GM18505 (cell line): ENCODE measurements at regions not wholly inside any gene's neighbourhood (a gene's known extent, or its start where the extent isn't known, plus 50 kb on each side); places are given as distances from the start of the nearest gene placed in this dataset.

Experiments
- ATAC-seq: cut with Tn5 transposase; IDR thresholded peaks from one replicate; pipeline ENCODE4 v1.9.1; 2021; ENCODE audit not compliant: unreplicated experiment
- POLR2A ChIP-seq: IDR thresholded peaks from 4 replicates; pipeline ENCODE4 v1.6.1; 2011; ENCODE audit warnings: borderline replicate concordance; ENCODE audit not compliant: insufficient read depth, insufficient read length; ENCODE audit errors: extremely low read depth

DNA sequence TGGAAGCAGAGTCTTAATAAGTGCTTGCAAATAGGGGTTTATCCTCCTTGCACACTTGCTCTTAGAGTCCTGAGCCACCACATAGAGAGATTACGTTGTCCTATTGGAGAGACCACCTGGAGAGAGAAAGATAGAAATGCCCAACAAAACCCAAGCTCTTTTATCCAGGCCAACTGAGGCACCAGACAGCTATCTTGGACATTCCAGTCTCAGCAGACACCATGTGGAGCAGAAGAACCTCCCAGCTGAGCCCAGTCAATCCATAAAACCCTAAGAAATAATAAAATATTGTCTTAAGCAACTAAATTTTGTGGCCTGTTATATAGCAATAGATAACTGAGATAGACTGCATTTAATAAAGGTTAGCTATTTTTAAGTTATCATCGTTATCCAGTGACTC lies 105.7 kb upstream of the PFN2 start:
- TF ChIP-seq POLR2A: no peak
- ATAC-seq: no peak

DNA sequence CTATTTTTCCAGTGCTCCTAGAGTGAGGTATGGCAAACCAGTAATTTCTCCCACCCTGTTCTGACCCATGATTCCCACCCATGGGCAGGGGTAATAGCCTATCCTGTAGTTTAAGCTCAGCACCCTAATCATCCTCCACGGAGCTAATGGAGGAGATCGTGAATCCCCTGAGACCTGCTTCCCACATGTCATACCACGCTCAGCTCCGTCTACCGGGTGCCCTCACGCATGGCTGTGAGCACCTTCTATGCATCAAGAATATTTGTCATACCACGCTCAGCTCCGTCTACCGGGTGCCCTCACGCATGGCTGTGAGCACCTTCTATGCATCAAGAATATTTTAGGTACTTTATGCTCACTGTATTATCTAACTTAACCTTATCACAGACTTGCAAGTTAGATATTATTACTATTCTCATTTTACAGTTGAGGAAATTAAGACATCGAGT lies 104.7 kb upstream of the PFN2 start:
- TF ChIP-seq POLR2A: no peak
- ATAC-seq: no peak

- no peak for ATAC-seq
- TF ChIP-seq POLR2A: no peak
Observed at GRCh38 chr3:150074697-150075416, 104.2 kb upstream of the PFN2 start.

GRCh38 chr3:150074277-150074676 lies 103.6 kb upstream of the PFN2 start:
- TF ChIP-seq POLR2A: no peak
- ATAC-seq: no peak

DNA sequence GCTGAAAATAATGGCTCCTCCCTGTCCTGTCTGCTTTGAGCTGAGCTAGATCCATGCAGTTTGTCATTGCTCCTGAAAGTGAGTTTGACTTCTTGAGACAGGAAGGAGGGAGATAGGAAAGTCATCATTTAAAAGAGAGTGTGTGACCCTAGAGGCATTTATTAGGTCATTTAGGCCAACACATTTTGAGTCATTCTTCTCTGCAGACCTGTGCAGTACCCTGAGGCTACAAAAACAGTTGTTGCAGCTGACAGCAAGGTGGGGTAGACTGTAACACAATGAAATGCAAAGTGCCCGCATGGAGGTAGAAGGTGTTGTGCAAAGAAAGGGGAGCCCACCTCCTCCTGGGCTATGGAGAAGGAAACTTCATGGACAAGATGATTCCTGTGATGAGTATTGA lies 102.8 kb upstream of the PFN2 start:
- no peak for ATAC-seq
- TF ChIP-seq POLR2A: no peak

GRCh38 chr3:150073031-150073430 lies 102.3 kb upstream of the PFN2 start:
- no peak for ATAC-seq
- no peak for TF ChIP-seq POLR2A

- TF ChIP-seq POLR2A: no peak
- ATAC-seq: no peak
Observed at GRCh38 chr3:150072576-150072975, 101.9 kb upstream of the PFN2 start.

- no peak for TF ChIP-seq POLR2A
- no peak for ATAC-seq
Observed at GRCh38 chr3:150070271-150070670, 99.6 kb upstream of the PFN2 start.

DNA sequence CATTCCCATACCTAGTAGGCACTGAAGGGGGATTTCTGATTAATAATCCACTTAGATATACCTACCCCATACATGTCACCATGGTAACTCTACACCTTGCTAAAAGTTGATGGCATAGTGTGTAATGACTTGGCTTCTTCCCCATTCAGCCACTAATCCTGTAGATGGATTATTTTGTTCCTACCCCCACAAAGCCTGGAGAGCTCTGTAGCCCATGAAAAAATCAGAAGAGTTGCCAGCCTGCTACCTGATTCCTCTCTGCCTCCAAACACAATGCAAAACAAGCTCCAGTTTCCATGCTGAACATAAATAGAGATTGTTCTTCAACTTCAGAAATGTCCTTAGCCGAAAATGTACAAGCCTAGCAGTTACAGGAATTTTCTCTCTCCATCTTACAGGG lies 98.9 kb upstream of the PFN2 start:
- TF ChIP-seq POLR2A: no peak
- ATAC-seq: no peak

- ATAC-seq: no peak
- no peak for TF ChIP-seq POLR2A
Observed at GRCh38 chr3:150069154-150069527, 98.4 kb upstream of the PFN2 start.

DNA sequence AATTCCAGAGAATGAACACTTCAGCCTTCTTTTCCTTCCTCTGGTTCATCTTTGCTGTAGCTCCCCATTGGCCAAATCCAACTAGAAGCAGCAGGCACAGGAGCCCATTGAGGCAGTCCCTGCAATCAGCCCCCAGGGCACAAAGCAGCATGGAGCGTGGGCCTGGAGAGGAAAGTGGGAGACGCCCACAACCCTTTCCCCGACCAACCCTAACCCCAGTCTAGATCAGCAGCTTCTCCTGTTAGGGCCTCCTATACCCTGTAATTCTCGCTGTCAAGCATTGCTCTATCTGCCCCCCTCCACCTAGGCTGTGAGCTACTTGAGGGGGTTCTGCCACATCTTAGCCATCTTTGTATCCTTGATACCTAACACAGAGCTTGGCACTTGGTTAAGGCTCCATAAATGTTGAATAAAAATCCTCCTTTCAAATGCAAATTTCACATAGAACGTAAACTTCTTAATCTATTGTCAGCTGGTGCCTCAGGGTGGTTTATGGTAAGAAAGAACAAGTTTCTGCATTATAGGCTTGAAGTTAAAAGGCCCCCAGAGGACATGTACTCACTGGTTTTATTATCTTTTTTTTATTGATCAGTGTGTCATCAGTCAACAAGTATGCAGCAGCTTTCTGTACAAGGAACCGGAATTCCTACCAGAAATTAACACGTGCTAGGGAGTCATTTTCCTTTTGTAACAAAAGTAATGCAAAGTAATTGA lies 97.9 kb upstream of the PFN2 start:
- no peak for ATAC-seq
- no peak for TF ChIP-seq POLR2A

DNA sequence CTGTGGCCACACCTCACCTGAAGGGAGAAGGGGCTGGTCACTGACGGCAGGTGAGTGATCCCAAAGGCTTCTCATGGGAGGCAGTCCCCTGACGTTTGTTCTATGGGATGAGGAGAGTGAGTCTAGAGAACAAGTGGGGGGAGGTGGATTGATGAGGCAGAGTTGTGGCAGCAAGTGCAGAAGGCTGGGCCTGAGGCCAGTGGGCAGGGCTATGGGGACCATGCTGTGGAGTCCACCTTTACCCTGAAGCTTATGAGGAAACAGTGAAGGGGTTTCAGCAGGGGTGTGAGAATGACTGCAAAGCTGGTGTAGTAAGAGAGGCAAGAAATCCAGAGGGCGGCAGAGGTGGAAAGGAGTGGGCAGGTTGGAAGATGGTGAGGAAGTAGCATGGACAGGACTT lies 96.9 kb upstream of the PFN2 start:
- ATAC-seq: no peak
- TF ChIP-seq POLR2A: no peak

DNA sequence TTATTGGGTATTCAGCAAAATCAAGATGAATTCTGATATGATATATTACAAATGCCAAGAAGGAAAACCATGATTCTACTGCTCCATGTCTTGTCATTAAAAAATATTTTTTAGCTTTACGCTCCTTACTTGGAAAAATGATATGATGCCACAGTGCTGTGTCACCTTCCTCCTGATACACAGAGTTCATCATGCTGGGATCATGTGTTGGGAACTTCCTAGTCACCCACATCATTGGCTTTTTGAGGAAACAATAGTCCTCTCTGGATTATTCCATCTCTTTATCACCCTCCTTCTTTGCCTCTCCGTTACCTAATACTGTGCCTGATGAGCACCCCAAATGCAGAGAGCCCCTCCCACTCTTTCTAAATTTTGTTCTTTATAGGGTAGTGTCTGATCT lies 94.3 kb upstream of the PFN2 start:
- TF ChIP-seq POLR2A: no peak
- ATAC-seq: no peak

GRCh38 chr3:150063237-150063636 lies 92.5 kb upstream of the PFN2 start:
- no peak for TF ChIP-seq POLR2A
- no peak for ATAC-seq

DNA sequence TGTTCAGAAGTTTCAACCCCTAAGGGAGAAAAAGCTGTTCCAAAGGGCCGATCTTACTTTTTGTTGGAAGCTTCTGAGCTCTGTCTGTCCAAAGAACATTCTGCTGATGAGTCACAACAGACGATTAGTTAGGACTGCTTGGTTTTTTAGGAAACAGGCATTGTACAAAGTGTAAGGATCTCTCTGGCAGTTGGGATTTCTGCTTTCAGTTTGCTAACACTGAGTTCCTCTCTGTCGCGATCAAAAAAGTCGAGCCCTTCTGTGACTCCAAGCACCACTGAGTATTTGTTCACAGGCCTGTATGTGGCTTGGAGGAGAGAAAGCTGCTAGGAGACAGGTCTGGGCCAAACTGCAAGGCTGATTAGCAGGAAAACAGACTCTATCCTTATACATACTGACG lies 91.8 kb upstream of the PFN2 start:
- no peak for TF ChIP-seq POLR2A
- ATAC-seq: no peak

DNA sequence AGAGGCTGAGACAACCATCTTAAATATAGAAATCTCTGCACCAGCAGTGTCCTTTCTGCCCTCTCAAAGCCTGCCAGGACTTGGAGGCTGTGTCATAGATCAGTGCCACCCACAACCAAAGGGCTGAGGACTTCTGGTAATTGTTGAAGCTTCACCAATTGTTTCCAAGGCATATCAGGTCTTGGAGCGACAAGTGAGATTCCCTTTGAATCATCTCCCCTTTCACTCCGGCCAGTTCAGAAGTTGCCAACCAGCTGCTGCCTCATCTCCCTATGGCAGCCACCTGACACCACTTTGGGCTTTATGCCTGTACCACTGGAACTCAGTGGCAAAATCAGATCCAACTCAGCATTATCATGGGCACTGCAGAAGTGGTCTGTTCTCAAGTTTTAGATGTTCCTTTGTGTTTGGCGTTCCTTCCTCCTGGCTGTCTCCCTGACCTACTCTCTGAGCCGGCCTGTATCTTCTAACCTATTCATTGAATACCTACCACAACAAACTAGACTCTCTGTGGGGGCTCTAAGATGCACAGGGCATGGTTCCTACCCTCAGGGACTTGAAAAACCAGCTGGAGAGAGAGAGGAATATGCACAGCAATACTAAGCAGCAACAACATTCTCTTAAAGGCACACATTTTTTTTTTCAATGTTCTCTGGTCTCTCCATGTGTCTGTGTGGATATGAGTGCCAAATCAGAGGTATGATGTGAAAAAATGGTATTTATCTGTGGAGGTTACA lies 90.8 kb upstream of the PFN2 start:
- no peak for TF ChIP-seq POLR2A
- ATAC-seq: no peak
